Kidney tubule cell (primary cell): ENCODE measurements at regions not wholly inside any gene's neighbourhood (a gene's known extent, or its start where the extent isn't known, plus 50 kb on each side); places are given as distances from the start of the nearest gene placed in this dataset.
"Not testable (repeated sequence)": the region's sequence is repeated elsewhere in the genome, so short reads cannot be mapped to it uniquely, and the experiment has no call there.

Source experiments
- DNase-seq: peaks from one replicate; pipeline ENCODE4 v3.0.0-alpha.2; 2018; ENCODE audit warnings: low spot score

GRCh38 chr4:159937595-159937994 is 834.7 kb downstream of the RAPGEF2 start:
- DNase-seq = no peak

GRCh38 chr4:159939681-159940080 is 836.8 kb downstream of the RAPGEF2 start:
- DNase-seq = not testable (repeated sequence)

- DNase-seq = no peak
These were observed 838.2 kb downstream of the RAPGEF2 start for GRCh38 chr4:159941076-159941475.

- no peak for DNase-seq
These were observed 841.6 kb downstream of the RAPGEF2 start for GRCh38 chr4:159944477-159944876.

- peak; percentile 75 for DNase-seq
These were observed 844.2 kb downstream of the RAPGEF2 start for GRCh38 chr4:159946983-159947615.

GRCh38 chr4:159950707-159951106 is 847.8 kb downstream of the RAPGEF2 start:
- no peak for DNase-seq

- peak; percentile 6 for DNase-seq
These were observed 863.9 kb downstream of the RAPGEF2 start for GRCh38 chr4:159966746-159967145.

GRCh38 chr4:159976871-159977482 is 874.1 kb downstream of the RAPGEF2 start:
- not testable (repeated sequence) for DNase-seq

- DNase-seq = peak; percentile 27
These were observed 875.2 kb downstream of the RAPGEF2 start for GRCh38 chr4:159977907-159978617.

GRCh38 chr4:159979351-159979750 is 876.5 kb downstream of the RAPGEF2 start:
- DNase-seq = no peak

GRCh38 chr4:159979953-159980352 is 877.1 kb downstream of the RAPGEF2 start:
- DNase-seq = no peak

GRCh38 chr4:159980826-159981468 is 878.1 kb downstream of the RAPGEF2 start:
- DNase-seq = peak; percentile 41

- no peak for DNase-seq
These were observed 878.6 kb downstream of the RAPGEF2 start for GRCh38 chr4:159981469-159981856.

- DNase-seq = no peak
These were observed 880.2 kb downstream of the RAPGEF2 start for GRCh38 chr4:159983082-159983481.

- DNase-seq = no peak
These were observed 907.0 kb downstream of the RAPGEF2 start for GRCh38 chr4:160009656-160010493.

- no peak for DNase-seq
These were observed 917.1 kb downstream of the RAPGEF2 start for GRCh38 chr4:160019936-160020335.

GRCh38 chr4:160020804-160021203 is 917.9 kb downstream of the RAPGEF2 start:
- DNase-seq = no peak

- DNase-seq = no peak
These were observed 919.0 kb downstream of the RAPGEF2 start for GRCh38 chr4:160021870-160022269.

- peak; percentile 83 for DNase-seq
These were observed 923.8 kb downstream of the RAPGEF2 start for GRCh38 chr4:160026721-160027120.

GRCh38 chr4:160034501-160034900 is 931.6 kb downstream of the RAPGEF2 start:
- DNase-seq = no peak

GRCh38 chr4:160038615-160039014 is 935.7 kb downstream of the RAPGEF2 start:
- peak; percentile 36 for DNase-seq

- no peak for DNase-seq
These were observed 941.8 kb downstream of the RAPGEF2 start for GRCh38 chr4:160044693-160045092.
